ENCODE measurements at regions not wholly inside any gene's neighbourhood (a gene's known extent, or its start where the extent isn't known, plus 50 kb on each side); places are given as distances from the start of the nearest gene placed in this dataset.

DNA sequence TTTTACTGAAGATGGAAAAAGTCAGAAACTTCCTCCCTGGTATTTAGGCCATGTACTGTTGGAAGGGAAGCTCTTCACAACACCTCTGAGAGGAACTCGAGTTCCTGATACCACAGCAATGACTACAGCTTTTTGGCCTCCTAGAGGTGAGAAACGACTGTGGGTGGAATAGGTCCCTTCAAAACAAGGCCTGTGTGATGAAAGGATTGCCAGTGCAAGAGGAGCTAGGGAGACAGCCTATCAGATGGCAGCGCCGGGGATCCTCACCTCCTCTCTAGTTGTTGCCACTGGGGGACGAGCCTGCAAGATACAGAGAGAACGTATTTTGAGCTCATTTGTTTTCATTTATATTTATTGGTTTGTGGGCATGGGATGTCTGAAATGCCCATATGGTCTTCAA is 187.8 kb upstream of the KCND3 start:
- TF ChIP-seq, protein P1, sequence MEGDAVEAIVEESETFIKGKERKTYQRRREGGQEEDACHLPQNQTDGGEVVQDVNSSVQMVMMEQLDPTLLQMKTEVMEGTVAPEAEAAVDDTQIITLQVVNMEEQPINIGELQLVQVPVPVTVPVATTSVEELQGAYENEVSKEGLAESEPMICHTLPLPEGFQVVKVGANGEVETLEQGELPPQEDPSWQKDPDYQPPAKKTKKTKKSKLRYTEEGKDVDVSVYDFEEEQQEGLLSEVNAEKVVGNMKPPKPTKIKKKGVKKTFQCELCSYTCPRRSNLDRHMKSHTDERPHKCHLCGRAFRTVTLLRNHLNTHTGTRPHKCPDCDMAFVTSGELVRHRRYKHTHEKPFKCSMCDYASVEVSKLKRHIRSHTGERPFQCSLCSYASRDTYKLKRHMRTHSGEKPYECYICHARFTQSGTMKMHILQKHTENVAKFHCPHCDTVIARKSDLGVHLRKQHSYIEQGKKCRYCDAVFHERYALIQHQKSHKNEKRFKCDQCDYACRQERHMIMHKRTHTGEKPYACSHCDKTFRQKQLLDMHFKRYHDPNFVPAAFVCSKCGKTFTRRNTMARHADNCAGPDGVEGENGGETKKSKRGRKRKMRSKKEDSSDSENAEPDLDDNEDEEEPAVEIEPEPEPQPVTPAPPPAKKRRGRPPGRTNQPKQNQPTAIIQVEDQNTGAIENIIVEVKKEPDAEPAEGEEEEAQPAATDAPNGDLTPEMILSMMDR (IDR thresholded peaks at IDR 0.05) = no peak
- no peak for TF ChIP-seq POLR2AphosphoS5 (IDR thresholded peaks at IDR 0.05)

Measured in prostate gland (tissue), 2 donors.